KMS-11 (cell line): ENCODE measurements at regions not wholly inside any gene's neighbourhood (a gene's known extent, or its start where the extent isn't known, plus 50 kb on each side); places are given as distances from the start of the nearest gene placed in this dataset.

ENCODE experiments used
- H2AFZ ChIP-seq: fragments of 200-600 bp; sonication (generic); 2 replicates; pipeline ENCODE4 v1.6.1; 2016; ENCODE audit warnings: antibody characterized with exemption, mixed run types, low read depth
- H3K27ac ChIP-seq: fragments of 200-600 bp; sonication (generic); 2 replicates; pipeline ENCODE4 v1.6.1; 2016; ENCODE audit warnings: mild to moderate bottlenecking, mixed run types
- H3K27me3 ChIP-seq: fragments of 200-600 bp; sonication (generic); 2 replicates; pipeline ENCODE4 v1.6.1; 2017; ENCODE audit warnings: mild to moderate bottlenecking, low read depth, mixed run types, moderate library complexity; ENCODE audit not compliant: insufficient read depth
- H3K36me3 ChIP-seq: fragments of 200-600 bp; sonication (generic); 2 replicates; pipeline ENCODE4 v1.6.1; 2017; ENCODE audit warnings: mild to moderate bottlenecking, mixed run types; ENCODE audit not compliant: insufficient read depth
- H3K4me1 ChIP-seq: fragments of 200-600 bp; sonication (generic); 2 replicates; pipeline ENCODE4 v1.6.1; 2016; ENCODE audit warnings: mild to moderate bottlenecking, low read depth, mixed run types; ENCODE audit not compliant: poor library complexity, severe bottlenecking
- H3K4me2 ChIP-seq: fragments of 200-600 bp; sonication (generic); 2 replicates; pipeline ENCODE4 v1.7.0; 2016; ENCODE audit warnings: mild to moderate bottlenecking, mixed run types
- H3K4me3 ChIP-seq: fragments of 200-600 bp; sonication (generic); IDR thresholded peaks from 2 replicates; pipeline ENCODE4 v1.6.1; 2017; ENCODE audit warnings: low read depth, low read length, mixed read lengths; ENCODE audit not compliant: insufficient read depth
- H3K79me2 ChIP-seq: fragments of 200-600 bp; sonication (generic); 2 replicates; pipeline ENCODE4 v1.6.1; 2016; ENCODE audit warnings: low read depth, mixed run types; ENCODE audit not compliant: insufficient read depth
- H3K9ac ChIP-seq: fragments of 200-600 bp; sonication (generic); 2 replicates; pipeline ENCODE4 v1.6.1; 2016; ENCODE audit warnings: mild to moderate bottlenecking, mixed run types
- H4K20me1 ChIP-seq: fragments of 200-600 bp; sonication (generic); 2 replicates; pipeline ENCODE4 v1.6.1; 2016; ENCODE audit warnings: mild to moderate bottlenecking, mixed run types; ENCODE audit not compliant: insufficient read depth
- CTCF ChIP-seq: fragments of 200-600 bp; sonication (generic); conservative IDR thresholded peaks from 2 replicates; pipeline ENCODE4 v1.6.1; 2017; ENCODE audit warnings: low read depth, mild to moderate bottlenecking, antibody characterized with exemption, low read length, moderate library complexity, mixed read lengths

GRCh38 chr10:3475367-3475766 lies 302.8 kb upstream of the PITRM1 start:
- Histone ChIP-seq H3K9ac (no peak overlapping the region), H3K4me1 (peaks cover 18% of the 10 kb centered on the region), H2AFZ (no peak overlapping the region), H3K4me2 (no peak overlapping the region), H3K27ac (no peak overlapping the region), H3K27me3 (no peaks in the 10 kb centered on the region), H3K36me3 (no peaks in the 10 kb centered on the region), H3K4me3 (no peak overlapping the region), H4K20me1 (no peaks in the 10 kb centered on the region), H3K79me2 (no peaks in the 10 kb centered on the region)
- no peak for TF ChIP-seq CTCF

- no peak overlapping the region for H3K4me3 ChIP-seq
- no peaks in the 10 kb centered on the region for H4K20me1 ChIP-seq
- no peak overlapping the region for H3K4me2 ChIP-seq
- H3K27ac ChIP-seq, result no peak overlapping the region
- H2AFZ ChIP-seq, result no peak overlapping the region
- no peaks in the 10 kb centered on the region for H3K79me2 ChIP-seq
- peaks cover 29% of the 10 kb centered on the region for H3K4me1 ChIP-seq
- H3K36me3 ChIP-seq, result no peaks in the 10 kb centered on the region
- no peak overlapping the region for H3K9ac ChIP-seq
- H3K27me3 ChIP-seq, result no peaks in the 10 kb centered on the region
- no peak for TF ChIP-seq CTCF
These were observed 301.7 kb upstream of the PITRM1 start for GRCh38 chr10:3474266-3474665.

- Histone ChIP-seq H3K4me3 (no peak overlapping the region), H2AFZ (peak overlapping the region; percentile 42; the same call in 1 of the 2 replicates), H3K4me2 (peak overlapping the region; percentile 34; the same call in 1 of the 2 replicates), H3K9ac (no peak overlapping the region), H3K27ac (no peak overlapping the region), H4K20me1 (no peaks in the 10 kb centered on the region), H3K4me1 (peaks cover 39% of the 10 kb centered on the region), H3K79me2 (no peaks in the 10 kb centered on the region), H3K27me3 (no peaks in the 10 kb centered on the region), H3K36me3 (no peaks in the 10 kb centered on the region)
- TF ChIP-seq CTCF, result no peak
These were observed 300.7 kb upstream of the PITRM1 start for GRCh38 chr10:3473271-3473670.

GRCh38 chr10:3472287-3473051 lies 299.9 kb upstream of the PITRM1 start:
- H3K4me3 ChIP-seq, result no peak overlapping the region
- H3K4me2 ChIP-seq, result peak overlapping the region; percentile 34
- peaks cover 47% of the 10 kb centered on the region for H3K4me1 ChIP-seq
- H4K20me1 ChIP-seq, result no peaks in the 10 kb centered on the region
- H3K27ac ChIP-seq, result peak overlapping the region; percentile 14; the same call in 1 of the 2 replicates
- H3K27me3 ChIP-seq, result no peaks in the 10 kb centered on the region
- no peak for TF ChIP-seq CTCF
- H3K9ac ChIP-seq, result peak overlapping the region; percentile 15; the same call in 1 of the 2 replicates
- no peaks in the 10 kb centered on the region for H3K79me2 ChIP-seq
- no peaks in the 10 kb centered on the region for H3K36me3 ChIP-seq
- H2AFZ ChIP-seq, result peak overlapping the region; percentile 42
